ENCODE measurements at regions not wholly inside any gene's neighbourhood (a gene's known extent, or its start where the extent isn't known, plus 50 kb on each side); places are given as distances from the start of the nearest gene placed in this dataset.

DNA sequence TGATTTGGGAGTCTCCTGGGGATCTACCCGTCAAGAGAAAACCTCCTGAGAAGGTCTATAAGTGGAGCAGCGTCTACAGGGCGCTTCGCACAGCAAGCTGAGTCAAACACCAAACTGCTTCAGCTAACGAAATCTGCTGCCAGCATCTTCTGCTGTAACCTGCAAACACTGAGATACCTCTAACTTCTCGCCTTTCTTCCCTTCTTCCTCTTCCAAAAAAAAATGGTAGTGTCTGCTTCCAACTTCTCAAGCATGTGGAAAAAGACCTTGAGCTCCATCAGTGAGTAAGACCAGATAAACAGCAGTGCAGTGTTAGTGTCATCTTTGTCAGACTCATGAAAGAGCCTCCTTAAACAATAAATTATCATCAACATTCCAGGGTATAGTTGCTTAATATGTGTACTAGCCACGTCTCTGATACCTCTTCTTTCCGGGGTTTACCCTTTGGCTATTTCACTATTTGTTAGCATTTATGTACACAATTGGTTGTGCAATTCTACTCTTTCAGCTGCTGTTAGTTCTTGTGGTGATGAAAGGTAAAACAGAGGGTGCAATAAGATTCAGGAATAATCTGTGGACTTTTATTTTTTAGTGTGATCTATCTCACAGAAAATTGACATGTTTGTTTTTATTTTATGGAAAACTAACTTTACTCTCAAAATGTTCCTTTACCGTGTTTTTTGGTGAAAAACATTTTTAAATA lies 81.6 kb downstream of the LLPH start:
- Histone ChIP-seq H2BK120ac (ENCODE audit: low read depth, low read length) (no peak overlapping the region), H3K23ac (ENCODE audit: low read length in 2 of 2) (no peak overlapping the region), H2AK5ac (ENCODE audit: low read length, severe bottlenecking) (no peak overlapping the region), H3K4me1 (ENCODE audit: control insufficient read depth, insufficient read depth, low read depth, low read length) (no peaks in the 10 kb centered on the region), H3K9me3 (ENCODE audit: control insufficient read depth, low read length) (no peaks in the 10 kb centered on the region), H4K91ac (ENCODE audit: low read length) (peak overlapping the region; percentile 75), H3K27me3 (ENCODE audit: control insufficient read depth in 1 of 2, insufficient read depth in 1 of 2, low read length in 2 of 2) (no peaks in the 10 kb centered on the region), H3K14ac (ENCODE audit: low read length in 2 of 2) (no peak overlapping the region), H3K79me1 (replicated peaks; ENCODE audit: low read length, poor library complexity, severe bottlenecking) (no peaks in the 10 kb centered on the region), H2AFZ (ENCODE audit: low read depth, low read length) (no peak overlapping the region), H2BK15ac (ENCODE audit: low read depth, poor library complexity, severe bottlenecking) (peak overlapping the region; percentile 67), H2BK12ac (ENCODE audit: low read length in 2 of 2) (peak overlapping the region; percentile 89 to 98), H4K8ac (ENCODE audit: low read length) (peak overlapping the region; percentile 84), H3K18ac (ENCODE audit: low read depth in 1 of 2, low read length in 2 of 2) (peak overlapping the region; percentile 79 to 86), H3K4me2 (ENCODE audit: low read length, poor library complexity, severe bottlenecking) (no peak overlapping the region), H3K9ac (ENCODE audit: low read length) (no peak overlapping the region), H3K4me3 (ENCODE audit: insufficient read depth in 1 of 2, low read depth in 1 of 2, low read length in 2 of 2) (no peak overlapping the region), H2BK5ac (ENCODE audit: low read depth, low read length, poor library complexity, severe bottlenecking) (no peak overlapping the region), H3K4ac (ENCODE audit: low read depth in 1 of 2, low read length in 2 of 2) (peak overlapping the region; percentile 91 to 95), H3K36me3 (ENCODE audit: control insufficient read depth in 1 of 2, insufficient read depth in 2 of 2, low read depth in 1 of 2, low read length in 2 of 2) (no peaks in the 10 kb centered on the region), H3K27ac (ENCODE audit: low read length, poor library complexity, severe bottlenecking) (no peak overlapping the region)
- peak; percentile 84 for DNase-seq
- 83% methylated on average over 7 of the region's 9 CpGs for WGBS

DNA sequence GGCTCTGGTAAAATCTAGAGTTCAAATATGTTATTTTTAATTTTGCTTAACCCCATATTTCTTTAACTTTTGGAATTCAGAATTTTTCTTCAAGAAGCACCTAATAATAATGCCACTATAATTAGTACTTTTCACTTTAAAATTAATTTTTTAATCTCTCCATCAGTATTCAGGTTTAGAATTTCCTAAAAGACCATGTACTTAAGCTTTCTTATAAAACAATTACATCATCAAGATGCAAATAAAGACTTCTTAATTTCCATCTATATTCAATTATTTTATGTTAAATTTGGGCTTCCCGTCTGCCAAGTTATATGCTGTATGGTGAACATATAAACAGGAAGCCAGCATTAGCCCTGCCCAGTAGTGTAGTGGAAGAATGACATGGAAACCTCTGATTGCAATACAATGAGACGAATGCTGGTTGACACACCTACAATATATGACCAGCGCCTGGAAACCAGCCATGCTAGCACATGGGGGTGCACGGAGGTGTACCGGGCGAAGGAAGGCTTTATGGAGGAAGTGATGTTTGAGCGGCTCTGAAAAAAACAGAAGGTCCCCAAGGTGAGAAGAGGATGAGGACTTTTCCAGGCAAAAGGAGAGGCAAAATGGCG lies 82.2 kb downstream of the LLPH start:
- Histone ChIP-seq H3K4me1 (ENCODE audit: control insufficient read depth, insufficient read depth, low read depth, low read length) (no peaks in the 10 kb centered on the region), H3K4me3 (ENCODE audit: insufficient read depth in 1 of 2, low read depth in 1 of 2, low read length in 2 of 2) (no peak overlapping the region), H3K4ac (ENCODE audit: low read depth in 1 of 2, low read length in 2 of 2) (peak overlapping the region; percentile 91 to 95), H4K91ac (ENCODE audit: low read length) (peak overlapping the region; percentile 75), H2BK120ac (ENCODE audit: low read depth, low read length) (no peak overlapping the region), H2AK5ac (ENCODE audit: low read length, severe bottlenecking) (no peak overlapping the region), H3K27me3 (ENCODE audit: control insufficient read depth in 1 of 2, insufficient read depth in 1 of 2, low read length in 2 of 2) (no peaks in the 10 kb centered on the region), H3K9me3 (ENCODE audit: control insufficient read depth, low read length) (no peaks in the 10 kb centered on the region), H2BK15ac (ENCODE audit: low read depth, poor library complexity, severe bottlenecking) (peak overlapping the region; percentile 67), H2AFZ (ENCODE audit: low read depth, low read length) (no peak overlapping the region), H2BK12ac (ENCODE audit: low read length in 2 of 2) (peak overlapping the region; percentile 89 to 98), H3K79me1 (replicated peaks; ENCODE audit: low read length, poor library complexity, severe bottlenecking) (no peaks in the 10 kb centered on the region), H3K18ac (ENCODE audit: low read depth in 1 of 2, low read length in 2 of 2) (peak overlapping the region; percentile 79 to 86), H3K9ac (ENCODE audit: low read length) (peak overlapping the region; percentile 51), H4K8ac (ENCODE audit: low read length) (peak overlapping the region; percentile 77), H2BK5ac (ENCODE audit: low read depth, low read length, poor library complexity, severe bottlenecking) (no peak overlapping the region), H3K14ac (ENCODE audit: low read length in 2 of 2) (peak overlapping the region in 1 of 2 experiments; percentile 55), H3K4me2 (ENCODE audit: low read length, poor library complexity, severe bottlenecking) (no peak overlapping the region), H3K23ac (ENCODE audit: low read length in 2 of 2) (no peak overlapping the region), H3K36me3 (ENCODE audit: control insufficient read depth in 1 of 2, insufficient read depth in 2 of 2, low read depth in 1 of 2, low read length in 2 of 2) (no peaks in the 10 kb centered on the region), H3K27ac (ENCODE audit: low read length, poor library complexity, severe bottlenecking) (no peak overlapping the region)
- WGBS, result 90% methylated on average over 8 of the region's 8 CpGs
- DNase-seq, result no peak

DNA sequence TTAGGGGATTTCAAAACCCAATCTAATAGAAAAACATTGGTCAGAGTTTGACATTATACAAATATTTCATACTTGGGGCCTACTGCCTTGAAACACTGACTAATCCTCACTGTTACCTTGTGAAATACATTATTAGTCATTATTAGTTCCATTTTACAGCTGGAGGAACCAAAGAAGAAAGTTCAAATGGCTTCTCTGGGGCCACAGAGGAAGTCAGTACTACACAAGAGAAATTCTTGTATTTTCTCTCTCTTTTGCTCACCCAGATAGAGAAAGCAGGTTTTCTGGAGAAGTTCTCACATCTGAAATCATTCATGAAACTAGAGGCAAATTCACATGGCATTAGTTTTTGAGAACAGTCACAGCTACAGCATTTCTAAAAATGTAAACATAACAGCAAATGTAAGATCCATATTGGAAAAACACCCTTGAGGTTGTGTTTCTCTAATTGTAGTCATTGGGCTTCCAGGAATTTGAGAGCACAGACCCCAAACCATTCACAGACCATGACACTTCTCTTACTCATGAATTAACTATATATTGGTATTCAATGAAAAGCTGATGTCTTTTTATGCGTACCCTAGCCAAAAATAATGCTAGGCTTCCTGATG lies 83.0 kb downstream of the LLPH start:
- H4K8ac ChIP-seq (ENCODE audit: low read length), result no peak overlapping the region
- H3K27ac ChIP-seq (ENCODE audit: low read length, poor library complexity, severe bottlenecking), result no peak overlapping the region
- H3K4me2 ChIP-seq (ENCODE audit: low read length, poor library complexity, severe bottlenecking), result no peak overlapping the region
- H3K18ac ChIP-seq (ENCODE audit: low read depth in 1 of 2, low read length in 2 of 2), result no peak overlapping the region
- no peak overlapping the region for H2AK5ac ChIP-seq (ENCODE audit: low read length, severe bottlenecking)
- H3K9me3 ChIP-seq (ENCODE audit: control insufficient read depth, low read length), result no peaks in the 10 kb centered on the region
- H3K14ac ChIP-seq (ENCODE audit: low read length in 2 of 2), result no peak overlapping the region
- H2BK120ac ChIP-seq (ENCODE audit: low read depth, low read length), result no peak overlapping the region
- peak overlapping the region; percentile 51 for H3K9ac ChIP-seq (ENCODE audit: low read length)
- H2BK5ac ChIP-seq (ENCODE audit: low read depth, low read length, poor library complexity, severe bottlenecking), result no peak overlapping the region
- no peak overlapping the region for H3K4me3 ChIP-seq (ENCODE audit: insufficient read depth in 1 of 2, low read depth in 1 of 2, low read length in 2 of 2)
- DNase-seq, result peak; percentile 39
- H4K91ac ChIP-seq (ENCODE audit: low read length), result no peak overlapping the region
- no peak overlapping the region for H2BK15ac ChIP-seq (ENCODE audit: low read depth, poor library complexity, severe bottlenecking)
- no peak overlapping the region for H3K4ac ChIP-seq (ENCODE audit: low read depth in 1 of 2, low read length in 2 of 2)
- no peaks in the 10 kb centered on the region for H3K27me3 ChIP-seq (ENCODE audit: control insufficient read depth in 1 of 2, insufficient read depth in 1 of 2, low read length in 2 of 2)
- H3K23ac ChIP-seq (ENCODE audit: low read length in 2 of 2), result no peak overlapping the region
- H2BK12ac ChIP-seq (ENCODE audit: low read length in 2 of 2), result peak overlapping the region in 1 of 2 experiments; percentile 76
- H2AFZ ChIP-seq (ENCODE audit: low read depth, low read length), result no peak overlapping the region
- H3K4me1 ChIP-seq (ENCODE audit: control insufficient read depth, insufficient read depth, low read depth, low read length), result no peaks in the 10 kb centered on the region
- WGBS, result 100% methylated on average over 1 of the region's 1 CpG
- H3K79me1 ChIP-seq (replicated peaks; ENCODE audit: low read length, poor library complexity, severe bottlenecking), result no peaks in the 10 kb centered on the region
- H3K36me3 ChIP-seq (ENCODE audit: control insufficient read depth in 1 of 2, insufficient read depth in 2 of 2, low read depth in 1 of 2, low read length in 2 of 2), result no peaks in the 10 kb centered on the region

DNA sequence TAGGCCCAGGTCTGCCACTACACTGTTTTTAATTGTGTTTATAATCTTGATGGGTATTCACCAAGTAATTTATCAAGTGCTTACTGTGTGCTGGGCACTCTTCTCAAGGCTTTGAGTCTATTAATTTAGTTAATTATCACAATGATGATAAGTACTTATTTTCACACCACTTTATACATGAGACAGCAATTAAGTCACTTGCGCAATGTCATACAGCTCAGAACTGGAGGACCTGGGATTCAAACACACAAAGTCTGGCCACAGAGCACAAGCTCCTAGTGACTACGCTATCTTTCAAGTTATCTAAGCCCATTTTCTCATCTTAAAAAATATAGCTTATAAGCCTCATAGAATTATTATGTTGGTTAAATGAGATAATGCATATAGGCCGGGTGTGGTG lies 85.0 kb downstream of the LLPH start:
- Histone ChIP-seq H3K9me3 (ENCODE audit: control insufficient read depth, low read length) (no peaks in the 10 kb centered on the region), H3K23ac (ENCODE audit: low read length in 2 of 2) (no peak overlapping the region), H3K79me1 (replicated peaks; ENCODE audit: low read length, poor library complexity, severe bottlenecking) (no peaks in the 10 kb centered on the region), H3K4me1 (ENCODE audit: control insufficient read depth, insufficient read depth, low read depth, low read length) (no peaks in the 10 kb centered on the region), H3K4me2 (ENCODE audit: low read length, poor library complexity, severe bottlenecking) (no peak overlapping the region), H2BK5ac (ENCODE audit: low read depth, low read length, poor library complexity, severe bottlenecking) (no peak overlapping the region), H3K27ac (ENCODE audit: low read length, poor library complexity, severe bottlenecking) (no peak overlapping the region), H3K27me3 (ENCODE audit: control insufficient read depth in 1 of 2, insufficient read depth in 1 of 2, low read length in 2 of 2) (no peaks in the 10 kb centered on the region), H4K8ac (ENCODE audit: low read length) (no peak overlapping the region), H2BK12ac (ENCODE audit: low read length in 2 of 2) (no peak overlapping the region), H3K18ac (ENCODE audit: low read depth in 1 of 2, low read length in 2 of 2) (peak overlapping the region in 1 of 2 experiments; percentile 44), H3K36me3 (ENCODE audit: control insufficient read depth in 1 of 2, insufficient read depth in 2 of 2, low read depth in 1 of 2, low read length in 2 of 2) (no peaks in the 10 kb centered on the region), H2BK15ac (ENCODE audit: low read depth, poor library complexity, severe bottlenecking) (no peak overlapping the region), H3K4ac (ENCODE audit: low read depth in 1 of 2, low read length in 2 of 2) (no peak overlapping the region), H2AFZ (ENCODE audit: low read depth, low read length) (no peak overlapping the region), H2BK120ac (ENCODE audit: low read depth, low read length) (no peak overlapping the region), H2AK5ac (ENCODE audit: low read length, severe bottlenecking) (no peak overlapping the region), H3K14ac (ENCODE audit: low read length in 2 of 2) (no peak overlapping the region), H3K4me3 (ENCODE audit: insufficient read depth in 1 of 2, low read depth in 1 of 2, low read length in 2 of 2) (no peak overlapping the region), H4K91ac (ENCODE audit: low read length) (no peak overlapping the region), H3K9ac (ENCODE audit: low read length) (no peak overlapping the region)
- DNase-seq, result no peak
- WGBS, result 100% methylated on average over 2 of the region's 3 CpGs
